Sigmoid colon (tissue), 3 donors: ENCODE measurements at regions not wholly inside any gene's neighbourhood (a gene's known extent, or its start where the extent isn't known, plus 50 kb on each side); places are given as distances from the start of the nearest gene placed in this dataset.

Experiments used
- POLR2A ChIP-seq, 2 donors: fragments of 450-650 bp; IDR thresholded peaks; one replicate each; pipeline ENCODE4 v1.6.1; 2016; ENCODE audit warnings: antibody characterized with exemption in 2 of 2, mild to moderate bottlenecking in 2 of 2, moderate library complexity in 2 of 2
- TF ChIP-seq, protein P1 (sequence below), 4 experiments: fragments of 450-650 bp in 3 of 4; fragments of 200-600 bp in 1 of 4; IDR thresholded peaks; one replicate each; pipeline ENCODE4 v1.5.1; 2016 to 2019; ENCODE audit warnings: antibody characterized with exemption in 4 of 4, mild to moderate bottlenecking in 3 of 4, moderate library complexity in 2 of 4

DNA sequence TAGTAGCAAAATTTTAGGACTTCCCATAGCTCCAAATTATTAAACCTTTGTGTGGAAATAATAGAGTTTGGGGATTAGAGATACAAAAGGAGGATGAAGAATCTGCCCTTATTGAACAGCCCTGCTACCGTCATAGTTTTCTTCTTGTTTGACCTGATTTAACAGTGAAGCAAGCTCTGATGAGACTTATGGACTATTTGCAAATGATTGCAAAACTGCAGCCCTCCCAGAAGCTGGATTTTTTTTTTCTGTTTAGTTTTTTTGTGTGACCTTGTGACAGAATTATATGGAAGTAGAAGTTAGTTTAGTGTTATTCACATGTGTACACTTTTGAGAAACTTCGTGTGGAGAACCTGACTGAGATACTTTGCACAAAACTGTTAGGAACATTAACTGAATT is 267.8 kb downstream of the KCNRG start:
- TF ChIP-seq, protein P1, sequence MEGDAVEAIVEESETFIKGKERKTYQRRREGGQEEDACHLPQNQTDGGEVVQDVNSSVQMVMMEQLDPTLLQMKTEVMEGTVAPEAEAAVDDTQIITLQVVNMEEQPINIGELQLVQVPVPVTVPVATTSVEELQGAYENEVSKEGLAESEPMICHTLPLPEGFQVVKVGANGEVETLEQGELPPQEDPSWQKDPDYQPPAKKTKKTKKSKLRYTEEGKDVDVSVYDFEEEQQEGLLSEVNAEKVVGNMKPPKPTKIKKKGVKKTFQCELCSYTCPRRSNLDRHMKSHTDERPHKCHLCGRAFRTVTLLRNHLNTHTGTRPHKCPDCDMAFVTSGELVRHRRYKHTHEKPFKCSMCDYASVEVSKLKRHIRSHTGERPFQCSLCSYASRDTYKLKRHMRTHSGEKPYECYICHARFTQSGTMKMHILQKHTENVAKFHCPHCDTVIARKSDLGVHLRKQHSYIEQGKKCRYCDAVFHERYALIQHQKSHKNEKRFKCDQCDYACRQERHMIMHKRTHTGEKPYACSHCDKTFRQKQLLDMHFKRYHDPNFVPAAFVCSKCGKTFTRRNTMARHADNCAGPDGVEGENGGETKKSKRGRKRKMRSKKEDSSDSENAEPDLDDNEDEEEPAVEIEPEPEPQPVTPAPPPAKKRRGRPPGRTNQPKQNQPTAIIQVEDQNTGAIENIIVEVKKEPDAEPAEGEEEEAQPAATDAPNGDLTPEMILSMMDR (IDR thresholded peaks at IDR 0.05): no peak
- TF ChIP-seq POLR2A (IDR thresholded peaks at IDR 0.05): no peak
